ENCODE measurements at regions not wholly inside any gene's neighbourhood (a gene's known extent, or its start where the extent isn't known, plus 50 kb on each side); places are given as distances from the start of the nearest gene placed in this dataset.
"Not testable (repeated sequence)": the region's sequence is repeated elsewhere in the genome, so short reads cannot be mapped to it uniquely, and the experiment has no call there.

DNA sequence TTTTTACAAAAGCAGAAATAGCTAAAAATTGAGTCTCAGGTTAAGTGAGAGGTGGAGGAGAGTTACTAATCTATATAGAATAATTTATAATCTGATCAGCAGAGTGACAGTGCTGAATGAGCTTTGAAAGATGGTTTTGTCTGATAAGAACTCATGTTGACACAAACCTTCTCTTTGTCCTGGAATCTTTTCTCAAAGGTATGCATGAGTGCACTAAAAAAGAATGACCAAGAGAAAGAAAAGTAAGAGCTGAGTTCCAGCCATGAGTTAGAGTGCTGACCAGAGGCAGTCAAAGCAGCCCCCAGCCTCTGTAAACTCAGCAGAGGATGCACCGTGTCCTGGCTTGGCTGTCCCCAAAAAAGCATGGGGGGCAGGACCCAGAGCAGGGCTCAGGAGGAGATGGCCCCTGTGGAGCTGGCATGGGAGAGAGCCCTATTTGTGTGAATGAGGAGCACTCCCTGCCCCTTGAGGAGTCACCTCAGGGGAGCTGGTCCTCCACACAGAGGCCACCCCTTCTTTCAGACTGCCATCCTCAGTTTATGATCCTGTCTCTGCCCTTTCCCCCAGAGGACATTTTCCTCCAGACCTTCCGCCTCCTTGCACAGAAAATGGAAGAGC, 129.8 kb downstream of the SEC23A start:
- DNase-seq = no peak

DNA sequence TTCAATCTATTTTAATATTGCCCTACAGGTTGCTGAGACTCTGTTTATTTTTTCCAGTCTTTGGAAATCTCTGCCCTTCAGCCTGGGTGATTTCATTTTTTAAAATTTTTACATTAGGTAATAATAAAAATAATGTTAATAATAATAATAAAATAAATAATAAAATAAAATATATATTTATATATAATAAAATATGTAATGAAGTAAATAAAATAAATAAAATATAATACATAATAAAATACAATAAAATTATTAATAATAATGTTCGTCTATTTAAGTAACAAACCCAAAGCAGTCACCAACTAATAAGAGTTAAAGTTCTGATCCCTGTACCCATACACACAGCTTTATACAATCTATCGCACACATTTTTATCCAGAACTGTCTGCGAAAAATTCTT, 130.5 kb downstream of the SEC23A start:
- DNase-seq = no peak

DNA sequence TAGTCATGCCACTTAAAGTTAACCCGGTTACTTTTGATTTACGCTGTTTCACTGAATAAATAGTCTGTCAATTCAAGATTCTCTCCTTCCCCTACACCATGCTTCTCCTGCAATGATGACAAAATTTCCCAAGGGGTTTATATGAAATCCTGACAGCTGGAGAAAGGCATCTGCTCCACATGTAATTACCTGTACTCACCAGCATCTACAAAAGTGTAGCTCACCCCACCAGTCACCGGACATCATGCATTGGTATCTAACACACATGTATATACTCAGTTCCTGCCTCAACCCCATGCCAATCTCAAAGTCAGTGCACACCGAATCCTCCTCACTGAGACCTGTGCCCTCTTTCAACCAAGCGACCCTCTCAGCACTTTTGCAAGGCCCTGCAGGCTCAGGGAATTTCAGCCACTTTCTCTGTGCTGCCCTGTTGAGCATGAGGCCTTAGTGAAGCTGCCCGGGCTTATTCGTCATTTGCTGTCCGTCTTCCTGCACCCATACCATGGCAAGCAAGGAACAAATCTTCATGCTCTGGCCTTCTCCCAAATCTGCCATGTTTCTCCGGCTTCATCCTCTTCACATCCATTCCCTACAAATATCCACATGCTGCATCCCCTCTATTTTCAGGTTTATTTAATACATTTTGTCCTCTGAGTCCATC, 131.6 kb downstream of the SEC23A start:
- no peak for DNase-seq

DNA sequence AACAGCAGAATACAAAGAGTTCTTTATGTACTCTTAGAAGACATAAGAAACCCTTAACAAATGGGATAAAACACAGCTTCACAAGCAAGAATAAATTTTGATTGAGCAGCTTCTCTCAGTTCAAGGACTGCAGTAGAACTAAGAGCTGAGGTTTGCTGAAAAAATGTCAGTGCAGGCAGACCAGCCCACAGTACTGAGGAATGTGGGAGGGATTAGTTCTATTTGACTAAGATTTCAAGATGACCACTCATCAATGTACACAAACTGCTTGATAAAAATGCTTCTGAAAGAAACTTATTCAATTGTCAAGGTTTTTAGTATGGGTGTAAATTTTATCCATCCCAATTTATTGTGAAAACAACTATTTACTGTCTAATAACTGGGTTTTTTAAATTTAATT, 138.4 kb downstream of the SEC23A start:
- no peak for DNase-seq

DNA sequence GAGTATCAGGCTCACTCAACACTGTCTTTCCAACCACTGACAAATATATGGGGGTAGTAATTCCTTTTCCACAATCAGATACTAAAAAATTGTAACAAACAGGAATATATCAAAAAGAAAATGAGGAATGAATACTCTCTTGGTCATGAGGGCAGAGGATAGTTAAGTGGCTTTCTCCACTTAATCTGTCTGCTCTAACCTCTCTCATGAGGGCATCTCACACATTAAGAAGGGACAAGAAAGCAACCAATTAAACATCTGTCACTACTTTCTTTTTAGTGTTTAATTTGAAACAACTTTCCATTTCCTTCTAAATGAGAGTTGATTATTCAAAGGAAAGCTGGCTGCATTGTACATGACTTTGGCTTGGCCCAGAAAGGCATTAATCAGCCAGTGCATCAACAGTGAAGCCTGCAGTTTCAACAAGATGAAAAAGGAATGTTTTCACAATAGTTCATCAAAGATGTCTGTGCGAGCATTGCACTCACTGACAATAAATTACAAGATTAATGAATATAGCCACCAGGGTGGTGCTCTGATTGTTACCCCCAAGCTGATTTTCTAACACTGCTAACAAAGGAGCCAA, 142.0 kb downstream of the SEC23A start:
- no peak for DNase-seq

DNA sequence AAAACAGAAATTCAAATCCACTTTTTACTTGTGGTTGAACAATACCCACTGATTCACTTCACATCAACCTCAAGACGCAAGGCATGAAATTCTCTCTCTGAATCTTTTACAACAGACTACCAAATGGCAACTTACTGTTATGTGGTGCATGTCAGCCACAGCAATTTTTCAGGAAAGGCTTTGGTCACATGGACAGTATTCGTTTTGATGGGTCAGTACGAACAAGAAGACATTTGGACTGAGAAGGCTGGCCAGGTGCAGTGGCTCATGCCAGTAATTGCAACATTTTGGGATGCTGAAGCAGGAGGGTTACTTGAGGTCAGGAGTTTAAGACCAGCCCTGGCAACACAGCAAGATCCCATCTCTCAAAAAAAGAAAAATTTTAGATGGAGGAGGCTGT, 144.0 kb downstream of the SEC23A start:
- no peak for DNase-seq

DNA sequence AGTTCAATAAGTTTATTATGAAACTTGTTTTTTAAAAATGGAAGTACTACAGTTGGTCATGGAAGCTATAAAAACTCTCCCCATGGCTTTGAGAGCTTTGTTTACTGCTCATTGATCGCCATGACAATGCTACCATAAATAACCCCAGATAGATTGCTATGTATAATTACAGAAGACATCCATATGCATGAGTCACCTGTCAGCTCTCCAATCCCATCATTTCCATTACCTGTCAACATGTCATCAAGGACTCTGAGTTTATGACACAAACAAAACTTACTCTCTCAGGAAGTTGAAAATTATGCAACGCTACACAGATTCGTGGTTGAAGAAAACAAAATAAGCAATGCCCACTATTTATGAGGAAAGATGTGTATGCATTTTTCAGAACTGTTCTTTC, 144.4 kb downstream of the SEC23A start:
- no peak for DNase-seq

DNA sequence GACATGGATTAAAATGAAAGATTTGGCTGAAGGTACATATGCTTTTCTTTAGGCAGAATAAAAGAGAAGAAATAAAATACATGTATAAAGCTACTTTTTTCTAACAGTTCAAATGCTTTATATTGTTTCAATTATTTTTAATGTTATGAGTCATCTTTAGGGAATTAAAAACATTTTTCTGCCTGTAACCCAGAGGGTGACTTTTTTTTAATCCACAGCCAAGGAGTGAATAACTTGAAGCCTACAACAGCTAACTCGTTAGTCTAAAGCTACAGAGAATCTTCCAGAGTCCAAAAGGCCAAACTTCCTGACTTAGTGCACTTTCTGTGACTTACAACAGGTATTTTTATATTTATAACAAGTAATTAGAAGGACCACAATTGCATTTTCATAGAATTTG, 151.6 kb downstream of the SEC23A start:
- no peak for DNase-seq

DNA sequence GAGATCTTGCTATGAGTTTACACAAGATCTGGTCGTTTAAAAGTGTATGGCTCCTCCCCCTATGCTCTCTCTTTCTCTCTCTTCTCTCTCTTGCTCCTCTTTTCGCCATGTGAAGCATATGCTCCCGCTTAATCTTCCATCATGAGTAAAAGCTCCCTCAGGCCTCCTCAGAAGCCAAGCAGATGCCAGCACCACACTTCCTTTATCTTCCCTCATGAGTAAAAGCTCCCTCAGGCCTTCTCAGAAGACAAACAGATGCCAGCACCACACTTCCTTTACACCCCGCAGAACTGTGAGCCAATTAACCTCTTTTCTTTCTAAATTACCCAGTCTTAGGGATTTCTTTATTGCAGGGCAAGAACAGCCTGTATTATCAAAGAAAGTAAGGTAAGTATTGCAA, 152.4 kb downstream of the SEC23A start:
- DNase-seq = no peak

DNA sequence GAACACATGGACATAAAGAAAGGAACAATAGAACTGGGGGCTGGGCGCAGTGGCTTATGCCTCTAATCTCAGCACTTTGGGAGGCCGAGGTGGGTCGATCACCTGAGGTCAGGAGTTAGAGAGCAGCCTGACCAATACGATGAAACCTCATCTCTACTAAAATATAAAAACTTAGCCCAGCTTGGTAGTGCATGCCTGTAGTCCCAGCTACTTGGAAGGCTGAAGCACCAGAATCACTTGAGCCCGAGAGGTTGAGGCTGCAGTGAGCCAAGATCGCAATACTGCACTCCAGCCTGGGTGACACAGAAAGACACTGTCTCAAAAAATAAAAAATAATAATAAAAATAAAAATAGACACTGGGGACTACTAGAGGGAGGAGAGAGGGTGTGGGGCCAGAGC, 154.5 kb downstream of the SEC23A start:
- no peak for DNase-seq

DNA sequence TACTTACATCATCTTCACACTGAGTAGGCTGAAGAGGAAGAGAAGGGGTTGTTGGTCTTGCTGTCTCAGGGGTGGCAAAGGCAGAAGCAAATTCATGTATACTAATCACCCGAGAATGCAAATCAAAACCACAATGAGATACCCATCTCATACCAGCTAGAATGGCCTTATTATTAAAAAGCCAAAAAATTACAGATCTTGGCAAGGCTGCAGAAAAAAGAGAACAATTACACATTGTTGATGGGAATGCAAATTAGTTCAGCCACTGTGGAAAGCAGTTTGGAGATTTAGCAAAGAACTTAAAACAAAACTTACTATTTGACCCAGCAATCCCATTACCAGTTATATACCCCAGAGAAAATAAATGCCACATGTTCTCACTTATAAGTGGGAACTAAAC, 154.9 kb downstream of the SEC23A start:
- no peak for DNase-seq

DNA sequence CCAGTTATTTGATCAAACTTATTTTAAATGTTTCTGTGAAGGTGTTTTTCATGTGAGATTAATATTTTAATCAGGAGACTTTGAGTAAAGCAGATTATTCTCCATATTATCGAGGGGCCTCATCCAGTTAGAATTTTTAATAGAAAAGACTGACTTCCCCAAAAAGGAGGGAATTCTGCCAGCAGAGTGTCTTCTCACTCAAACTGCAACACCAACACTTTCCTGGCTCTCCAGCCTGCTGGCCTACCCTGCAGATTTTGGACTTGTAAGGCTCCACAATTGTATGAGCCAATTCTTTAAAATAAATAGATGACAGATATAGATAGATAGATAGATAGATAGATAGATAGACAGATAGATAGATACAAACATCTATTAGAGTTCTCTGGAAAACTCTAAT, 155.7 kb downstream of the SEC23A start:
- no peak for DNase-seq

DNA sequence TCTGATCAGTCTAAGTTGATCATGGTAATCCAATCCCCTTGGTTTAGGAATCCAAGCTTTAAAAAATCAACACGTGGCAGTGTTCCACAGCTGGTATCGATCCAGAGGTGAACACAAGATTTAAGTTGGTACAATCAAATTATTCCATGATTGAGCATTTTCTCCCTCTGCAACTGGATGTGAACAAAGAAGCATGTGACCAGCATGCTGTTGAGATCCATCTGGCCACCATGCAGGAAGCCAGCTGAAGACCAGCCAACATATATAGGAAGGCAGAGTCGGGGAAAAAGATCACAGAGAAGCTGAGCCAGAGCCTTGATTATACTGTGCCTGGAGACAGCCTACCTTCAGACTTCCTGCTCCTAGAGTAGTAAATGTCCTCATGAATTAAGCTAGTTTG, 158.3 kb downstream of the SEC23A start:
- DNase-seq = no peak

DNA sequence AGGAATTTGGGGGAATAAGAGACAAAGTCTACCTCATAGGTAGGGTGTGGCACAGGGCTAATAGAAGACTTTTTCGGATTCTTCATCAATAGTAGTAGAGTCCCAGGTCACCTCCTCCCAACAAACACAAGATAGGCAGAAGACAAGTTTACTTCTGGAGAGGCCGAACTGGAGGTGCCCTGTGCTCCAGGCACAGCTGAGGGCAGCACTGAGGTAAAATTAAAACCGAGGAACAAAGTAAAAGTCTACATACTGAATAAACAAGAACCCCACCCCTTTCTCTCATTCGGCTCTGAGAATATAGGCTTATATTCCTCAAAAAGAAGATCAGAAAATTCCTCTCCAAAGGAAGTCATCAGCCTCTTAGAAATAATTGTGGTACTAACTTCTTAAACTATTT, 161.5 kb downstream of the SEC23A start:
- DNase-seq = no peak

DNA sequence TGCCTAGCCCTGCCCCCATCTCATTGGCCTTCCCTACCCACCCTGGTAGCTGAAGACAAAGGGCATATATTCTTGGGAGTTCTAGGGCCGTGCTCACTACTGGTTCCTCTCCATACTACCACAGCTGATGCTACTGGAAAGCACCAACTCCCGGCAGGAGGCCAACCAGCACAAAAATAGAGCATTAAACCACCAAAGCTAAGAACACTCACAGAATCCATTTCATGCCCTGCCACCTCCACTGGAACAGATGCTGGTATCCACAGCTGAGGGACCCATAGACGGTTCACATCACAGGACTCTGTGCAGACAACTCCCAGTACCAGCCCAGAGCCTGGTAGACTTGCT, 170.4 kb downstream of the SEC23A start:
- not testable (repeated sequence) for DNase-seq

DNA sequence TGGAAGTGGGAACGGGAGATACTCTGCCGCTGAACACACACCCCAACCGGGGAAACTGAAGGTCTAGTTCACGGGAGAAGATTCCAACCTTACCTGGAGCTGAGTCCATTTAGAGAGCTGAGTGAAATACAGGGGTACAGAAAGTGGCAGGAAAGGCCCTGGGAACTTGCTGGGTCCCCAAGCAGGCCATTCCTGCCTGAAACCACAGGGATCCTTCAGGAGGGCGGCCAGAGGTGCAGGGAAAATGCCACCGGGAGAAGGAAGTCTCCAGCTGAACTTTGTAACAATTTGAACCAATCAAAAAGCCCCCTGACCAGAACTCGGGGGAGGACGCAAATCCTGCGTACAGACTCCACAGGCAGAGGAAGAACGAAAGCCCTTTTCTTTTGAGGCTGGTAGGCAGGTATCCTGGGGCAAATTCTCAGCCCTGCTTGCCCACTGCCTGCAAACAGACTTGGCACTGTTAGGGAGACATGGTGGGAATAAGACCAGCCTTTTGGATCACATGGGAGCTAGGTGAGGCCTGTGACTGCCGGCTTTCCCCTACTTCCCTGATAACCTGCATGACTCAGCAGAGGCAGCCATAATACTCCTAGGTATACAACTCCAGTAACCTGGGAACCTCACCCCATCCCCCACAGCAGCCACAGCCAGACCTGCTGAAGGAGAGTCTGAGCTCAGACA, 170.9 kb downstream of the SEC23A start:
- no peak for DNase-seq

DNA sequence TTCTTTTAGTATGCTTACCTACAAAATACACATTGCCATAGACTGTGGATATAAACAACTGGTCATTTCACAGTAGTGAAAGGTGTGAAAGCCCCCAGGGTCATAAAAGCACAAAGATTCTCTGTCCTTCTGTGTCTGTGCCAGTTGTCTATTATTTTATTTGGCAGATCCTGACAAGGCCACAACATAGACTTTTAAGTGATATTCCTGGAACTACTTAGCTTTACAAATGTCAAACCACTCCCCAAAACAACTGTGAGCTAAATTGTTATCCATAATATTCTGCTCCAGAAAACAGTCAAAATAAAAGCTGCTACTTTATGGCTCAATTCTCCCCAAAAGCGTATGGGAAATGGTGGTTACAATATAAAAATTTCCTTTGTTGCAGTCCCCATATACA, 172.1 kb downstream of the SEC23A start:
- DNase-seq = no peak

DNA sequence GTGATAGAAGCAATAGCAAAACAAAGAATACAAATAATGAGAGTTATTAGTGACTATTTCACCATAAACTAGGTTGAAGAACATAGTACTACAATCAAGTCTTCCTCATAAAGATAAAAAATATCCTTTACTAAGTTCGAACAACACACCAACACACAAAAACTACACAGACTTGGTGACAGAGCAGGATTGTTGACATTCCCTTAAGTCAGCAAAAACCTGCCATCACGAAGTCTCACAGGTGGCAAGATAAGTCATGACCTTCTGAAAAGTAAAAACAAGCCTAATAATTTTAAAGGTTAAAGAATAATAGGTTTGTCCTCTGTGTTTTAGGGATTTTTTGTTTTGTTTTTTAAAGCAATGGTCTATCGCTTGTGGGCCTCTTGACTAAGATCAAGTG, 173.0 kb downstream of the SEC23A start:
- no peak for DNase-seq

DNA sequence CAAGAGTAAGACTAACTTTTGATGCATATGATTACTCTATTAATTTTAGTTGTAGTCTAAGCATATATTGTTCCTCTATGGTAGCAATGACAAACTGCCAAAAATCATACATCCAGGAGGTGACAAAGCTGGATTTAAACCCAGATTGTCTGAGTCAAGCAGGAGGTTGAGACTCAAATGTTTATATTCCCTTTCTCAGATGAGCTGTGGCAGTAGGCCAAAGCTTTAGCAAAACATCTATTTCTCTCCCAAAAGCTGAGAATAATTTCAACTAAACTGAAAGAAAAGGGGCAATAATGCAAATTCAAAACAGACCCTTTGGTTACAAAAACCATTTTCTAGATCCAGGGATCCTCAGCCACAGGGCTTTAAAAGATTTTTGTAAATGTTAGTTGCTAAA, 173.6 kb downstream of the SEC23A start:
- no peak for DNase-seq

DNA sequence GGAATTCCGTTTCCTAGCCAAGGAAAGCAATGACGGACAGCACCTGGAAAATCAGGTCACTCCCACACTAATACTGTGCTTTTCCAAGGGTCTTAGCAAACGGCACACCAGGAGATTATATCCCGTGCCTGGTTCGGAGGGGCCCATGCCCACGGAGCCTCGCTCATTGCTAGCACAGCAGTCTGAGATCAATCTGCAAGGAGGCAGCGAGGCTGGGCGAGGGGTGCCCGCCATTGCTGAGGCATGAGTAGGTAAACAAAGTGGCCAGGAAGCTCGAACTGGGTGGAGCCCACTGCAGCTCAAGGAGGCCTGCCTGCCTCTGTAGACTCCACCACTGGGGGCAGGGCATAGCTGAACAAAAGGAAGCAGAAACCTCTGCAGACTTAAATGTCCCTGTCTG, 181.1 kb downstream of the SEC23A start:
- DNase-seq = not testable (repeated sequence)

DNA sequence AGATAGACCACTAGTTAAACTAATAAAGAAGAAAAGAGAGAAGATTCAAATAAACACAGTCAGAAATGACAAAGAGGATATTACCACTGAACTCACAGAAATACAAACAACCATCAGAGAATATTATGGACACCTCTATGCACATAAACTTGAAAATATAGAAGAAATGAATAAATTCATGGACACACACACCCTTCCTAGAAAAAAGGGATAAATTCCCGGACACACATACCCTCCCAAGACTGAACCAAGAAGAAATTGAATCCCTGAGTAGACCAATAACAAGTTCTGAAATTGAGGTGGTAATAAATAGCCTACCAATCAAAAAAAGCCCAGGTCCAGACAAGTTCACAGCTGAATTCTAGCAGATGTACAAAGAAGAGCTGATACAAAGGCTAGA, 187.9 kb downstream of the SEC23A start:
- DNase-seq = no peak

DNA sequence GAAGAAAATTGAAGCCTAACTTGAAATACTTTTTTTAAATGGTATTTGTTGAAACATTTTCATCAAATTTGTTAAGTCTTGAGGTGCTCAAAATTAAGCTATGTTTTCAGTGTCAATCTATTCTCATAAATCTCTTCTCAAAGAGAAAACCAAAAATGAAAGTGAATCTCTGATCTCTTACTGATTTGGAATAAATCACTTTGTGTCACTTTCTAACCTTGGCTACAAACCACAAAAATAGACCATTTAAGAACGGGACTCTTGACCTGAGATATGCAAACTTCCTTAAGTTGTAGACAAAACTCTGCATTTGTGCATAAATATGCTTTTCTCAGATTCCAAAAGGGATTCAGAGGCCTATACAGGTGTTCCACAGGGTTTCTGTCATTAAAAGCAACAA, 192.9 kb downstream of the SEC23A start:
- DNase-seq = no peak

DNA sequence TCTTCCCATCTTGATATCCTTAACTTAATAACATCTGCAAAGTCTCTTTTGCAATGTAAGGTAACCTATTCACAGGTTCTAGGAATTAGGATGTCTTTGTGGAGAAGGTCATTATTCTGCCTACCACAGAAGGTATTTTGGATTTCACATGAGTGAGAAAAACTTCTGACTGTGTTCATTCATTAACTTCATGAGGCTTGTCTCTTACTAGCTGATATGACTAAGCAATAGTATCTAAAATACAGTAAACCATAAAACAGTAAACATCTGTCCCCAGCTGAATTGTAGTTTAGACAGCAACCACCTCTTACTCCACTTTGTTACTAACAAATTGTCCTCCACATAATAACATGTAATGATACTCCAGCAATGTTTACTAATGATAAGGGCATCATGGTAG, 198.1 kb downstream of the SEC23A start:
- DNase-seq = no peak

DNA sequence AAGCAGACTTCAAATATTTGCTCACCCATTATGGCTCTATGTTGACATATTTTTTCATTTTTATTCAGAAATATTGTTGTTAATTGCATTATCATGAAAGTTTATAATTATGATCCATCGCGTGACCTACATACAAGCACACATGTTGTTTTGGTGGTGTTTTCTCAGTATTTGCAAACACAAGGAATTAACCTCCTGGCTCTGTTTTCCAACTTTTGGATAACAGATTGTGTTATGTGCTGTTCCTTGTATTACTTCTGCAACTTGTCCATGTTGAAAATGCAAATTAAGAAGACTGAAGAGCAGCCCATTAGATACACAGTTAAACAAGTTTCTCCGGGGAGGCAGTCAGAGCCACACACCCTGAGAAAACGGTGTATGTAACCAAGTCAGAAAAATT, 201.2 kb downstream of the SEC23A start:
- DNase-seq = no peak
